ENCODE measurements at regions not wholly inside any gene's neighbourhood (a gene's known extent, or its start where the extent isn't known, plus 50 kb on each side); places are given as distances from the start of the nearest gene placed in this dataset.

DNA sequence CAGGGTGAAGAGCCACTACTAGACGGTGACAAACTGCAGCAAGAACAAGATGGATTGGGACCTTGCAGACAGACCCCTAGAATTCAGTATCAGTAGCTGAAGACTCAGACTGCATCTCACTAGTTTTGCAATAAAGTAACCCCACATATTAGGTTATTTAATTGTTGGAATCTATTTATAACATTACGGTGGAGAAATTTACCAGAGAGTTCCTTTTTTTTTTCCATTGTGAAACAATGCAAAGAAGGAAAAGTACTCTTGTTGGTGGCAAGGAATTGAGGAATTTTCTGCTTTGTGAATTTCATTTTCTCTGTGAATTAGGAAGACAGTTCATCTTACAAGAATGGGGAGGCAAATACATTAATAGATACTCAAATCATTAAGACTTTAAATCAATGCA is 185.7 kb upstream of the PPFIA2 start:
- Histone ChIP-seq H3K9me3 (no peaks in the 10 kb centered on the region), H3K4me3 (no peak overlapping the region), H3K27me3 (no peaks in the 10 kb centered on the region), H3K36me3 (no peaks in the 10 kb centered on the region), H3K27ac (no peak overlapping the region), H3K4me1 (no peaks in the 10 kb centered on the region)
- intact Hi-C loops (cut with DNase I): no loop called here
- TF ChIP-seq, protein P1, sequence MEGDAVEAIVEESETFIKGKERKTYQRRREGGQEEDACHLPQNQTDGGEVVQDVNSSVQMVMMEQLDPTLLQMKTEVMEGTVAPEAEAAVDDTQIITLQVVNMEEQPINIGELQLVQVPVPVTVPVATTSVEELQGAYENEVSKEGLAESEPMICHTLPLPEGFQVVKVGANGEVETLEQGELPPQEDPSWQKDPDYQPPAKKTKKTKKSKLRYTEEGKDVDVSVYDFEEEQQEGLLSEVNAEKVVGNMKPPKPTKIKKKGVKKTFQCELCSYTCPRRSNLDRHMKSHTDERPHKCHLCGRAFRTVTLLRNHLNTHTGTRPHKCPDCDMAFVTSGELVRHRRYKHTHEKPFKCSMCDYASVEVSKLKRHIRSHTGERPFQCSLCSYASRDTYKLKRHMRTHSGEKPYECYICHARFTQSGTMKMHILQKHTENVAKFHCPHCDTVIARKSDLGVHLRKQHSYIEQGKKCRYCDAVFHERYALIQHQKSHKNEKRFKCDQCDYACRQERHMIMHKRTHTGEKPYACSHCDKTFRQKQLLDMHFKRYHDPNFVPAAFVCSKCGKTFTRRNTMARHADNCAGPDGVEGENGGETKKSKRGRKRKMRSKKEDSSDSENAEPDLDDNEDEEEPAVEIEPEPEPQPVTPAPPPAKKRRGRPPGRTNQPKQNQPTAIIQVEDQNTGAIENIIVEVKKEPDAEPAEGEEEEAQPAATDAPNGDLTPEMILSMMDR (IDR thresholded peaks at IDR 0.05): no peak
- DNase-seq: no peak
- ATAC-seq: no peak

DNA sequence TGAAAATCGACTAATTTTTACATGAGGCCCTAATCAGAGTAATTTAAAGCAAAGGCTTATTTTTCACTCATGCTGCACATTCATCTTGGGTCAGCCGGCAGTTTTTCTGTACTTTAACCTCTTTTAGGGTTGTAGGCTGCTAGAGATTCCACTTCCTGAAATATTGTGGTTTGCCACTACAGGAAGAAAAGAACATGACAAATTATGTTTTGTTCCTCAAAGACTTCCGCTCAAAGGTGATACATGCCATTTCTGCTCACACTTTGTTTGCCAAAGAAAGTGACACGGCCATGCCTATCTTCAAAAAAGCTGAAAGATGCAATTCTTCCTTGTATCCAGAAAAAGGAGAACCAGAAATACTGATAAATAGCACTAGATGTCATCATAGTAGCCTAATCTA is 183.4 kb upstream of the PPFIA2 start:
- Histone ChIP-seq H3K4me1 (no peaks in the 10 kb centered on the region), H3K36me3 (no peaks in the 10 kb centered on the region), H3K9me3 (no peaks in the 10 kb centered on the region), H3K27me3 (no peaks in the 10 kb centered on the region), H3K4me3 (no peak overlapping the region), H3K27ac (no peak overlapping the region)
- DNase-seq (no peak), ATAC-seq (peak; percentile 66)
- intact Hi-C loops (cut with DNase I): no loop called here
- TF ChIP-seq, protein P1 (IDR thresholded peaks at IDR 0.05): no peak

GRCh38 chr12:81930037-81930436 is 170.9 kb upstream of the PPFIA2 start:
- DNase-seq: no peak
- H3K4me1 ChIP-seq: no peaks in the 10 kb centered on the region
- intact Hi-C loops (cut with DNase I): no loop called here
- TF ChIP-seq, protein P1 (IDR thresholded peaks at IDR 0.05): no peak
- H3K27ac ChIP-seq: no peak overlapping the region
- no peaks in the 10 kb centered on the region for H3K27me3 ChIP-seq
- H3K9me3 ChIP-seq: no peaks in the 10 kb centered on the region
- ATAC-seq: no peak
- no peak overlapping the region for H3K4me3 ChIP-seq
- no peaks in the 10 kb centered on the region for H3K36me3 ChIP-seq

- H3K27me3 ChIP-seq: no peaks in the 10 kb centered on the region
- no peaks in the 10 kb centered on the region for H3K9me3 ChIP-seq
- H3K36me3 ChIP-seq: no peaks in the 10 kb centered on the region
- no peak for ATAC-seq
- H3K27ac ChIP-seq: no peak overlapping the region
- no peak for DNase-seq
- TF ChIP-seq, protein P1 (IDR thresholded peaks at IDR 0.05): no peak
- no peaks in the 10 kb centered on the region for H3K4me1 ChIP-seq
- intact Hi-C loops (cut with DNase I): no loop called here
- no peak overlapping the region for H3K4me3 ChIP-seq
Measured at GRCh38 chr12:81896771-81897170, 137.6 kb upstream of the PPFIA2 start.

GRCh38 chr12:81888961-81889360 is 129.8 kb upstream of the PPFIA2 start:
- H3K4me1 ChIP-seq: no peaks in the 10 kb centered on the region
- H3K4me3 ChIP-seq: no peak overlapping the region
- DNase-seq (no peak), ATAC-seq (no peak)
- intact Hi-C loops (cut with DNase I): no loop called here
- no peaks in the 10 kb centered on the region for H3K9me3 ChIP-seq
- TF ChIP-seq, protein P1 (IDR thresholded peaks at IDR 0.05): no peak
- no peaks in the 10 kb centered on the region for H3K36me3 ChIP-seq
- H3K27me3 ChIP-seq: no peaks in the 10 kb centered on the region
- H3K27ac ChIP-seq: no peak overlapping the region

- DNase-seq (no peak), ATAC-seq (no peak)
- TF ChIP-seq, protein P1 (IDR thresholded peaks at IDR 0.05): no peak
- intact Hi-C loops (cut with DNase I): no loop called here
- H3K27me3 ChIP-seq: no peaks in the 10 kb centered on the region
- H3K9me3 ChIP-seq: no peaks in the 10 kb centered on the region
- H3K4me1 ChIP-seq: no peaks in the 10 kb centered on the region
- no peak overlapping the region for H3K27ac ChIP-seq
- no peaks in the 10 kb centered on the region for H3K36me3 ChIP-seq
- H3K4me3 ChIP-seq: no peak overlapping the region
Measured at GRCh38 chr12:81888106-81888740, 129.1 kb upstream of the PPFIA2 start.

Measured in upper lobe of right lung (tissue), 1 donor.